Upper lobe of right lung (tissue), 1 donor: ENCODE measurements at regions not wholly inside any gene's neighbourhood (a gene's known extent, or its start where the extent isn't known, plus 50 kb on each side); places are given as distances from the start of the nearest gene placed in this dataset.

ENCODE experiments used
- ATAC-seq: fragments of 200-7000 bp; cut with Tn5 transposase; one replicate; pipeline ENCODE4 v1.9.1; 2020; ENCODE audit warnings: mild to moderate bottlenecking, moderate library complexity
- DNase-seq: peaks from one replicate; pipeline ENCODE4 v3.0.0-alpha.2; 2020
- H3K27ac ChIP-seq: fragments of 200-600 bp; one replicate; pipeline ENCODE4 v1.8.0; 2022
- H3K27me3 ChIP-seq: fragments of 200-600 bp; one replicate; pipeline ENCODE4 v1.8.0; 2022; ENCODE audit warnings: mild to moderate bottlenecking
- H3K36me3 ChIP-seq: fragments of 200-600 bp; one replicate; pipeline ENCODE4 v1.8.0; 2022
- H3K4me1 ChIP-seq: fragments of 200-600 bp; one replicate; pipeline ENCODE4 v1.8.0; 2022
- H3K4me3 ChIP-seq: fragments of 200-600 bp; one replicate; pipeline ENCODE4 v1.8.0; 2022; ENCODE audit warnings: mild to moderate bottlenecking
- H3K9me3 ChIP-seq: fragments of 200-600 bp; one replicate; pipeline ENCODE4 v1.8.0; 2022
- CTCF ChIP-seq: fragments of 200-600 bp; IDR thresholded peaks from one replicate; pipeline ENCODE4 v1.8.0; 2022; ENCODE audit warnings: antibody characterized with exemption
- intact Hi-C: fragments of 100-400 bp; cut with DNase I; formaldehyde crosslinking; loops from one replicate; pipeline ENCODE4 v1.11.0; 2022
- donor health status: DM: no; HTN: yes; CAD: no; lungs with severe emphysema.

- Histone ChIP-seq H3K27ac (no peak overlapping the region), H3K9me3 (no peaks in the 10 kb centered on the region), H3K4me3 (no peak overlapping the region), H3K36me3 (no peaks in the 10 kb centered on the region), H3K27me3 (no peaks in the 10 kb centered on the region), H3K4me1 (no peaks in the 10 kb centered on the region)
- intact Hi-C loops: no loop called here
- ATAC-seq (no peak), DNase-seq (no peak)
- TF ChIP-seq CTCF: no peak
Observed at GRCh38 chr9:13878241-13878711, 435.7 kb downstream of the NFIB start.

GRCh38 chr9:13876741-13877140, 437.2 kb downstream of the NFIB start:
- no peaks in the 10 kb centered on the region for H3K27me3 ChIP-seq
- no peak for DNase-seq
- intact Hi-C loops: no loop called here

GRCh38 chr9:13873203-13873602, 440.7 kb downstream of the NFIB start:
- no peak overlapping the region for H3K27ac ChIP-seq
- DNase-seq (no peak), ATAC-seq (no peak)
- intact Hi-C loops: no loop called here
- no peak for TF ChIP-seq CTCF
- H3K36me3 ChIP-seq: no peaks in the 10 kb centered on the region
- no peak overlapping the region for H3K4me3 ChIP-seq
- H3K4me1 ChIP-seq: no peaks in the 10 kb centered on the region
- no peaks in the 10 kb centered on the region for H3K27me3 ChIP-seq
- no peaks in the 10 kb centered on the region for H3K9me3 ChIP-seq

More at GRCh38 chr9:13876741-13877140, 437.2 kb downstream of the NFIB start:
- H3K9me3 ChIP-seq: no peaks in the 10 kb centered on the region
- H3K4me1 ChIP-seq: no peaks in the 10 kb centered on the region
- no peak for ATAC-seq
- H3K27ac ChIP-seq: no peak overlapping the region
- no peaks in the 10 kb centered on the region for H3K36me3 ChIP-seq
- TF ChIP-seq CTCF: no peak
- no peak overlapping the region for H3K4me3 ChIP-seq

- H3K27ac ChIP-seq: no peak overlapping the region
- no peaks in the 10 kb centered on the region for H3K27me3 ChIP-seq
- intact Hi-C loops: no loop called here
- ATAC-seq (no peak), DNase-seq (no peak)
- H3K9me3 ChIP-seq: no peaks in the 10 kb centered on the region
- no peak overlapping the region for H3K4me3 ChIP-seq
- TF ChIP-seq CTCF: no peak
- H3K4me1 ChIP-seq: peaks cover 8% of the 10 kb centered on the region
- no peaks in the 10 kb centered on the region for H3K36me3 ChIP-seq
Observed at GRCh38 chr9:13868336-13868735, 445.6 kb downstream of the NFIB start.

- Histone ChIP-seq H3K36me3 (no peaks in the 10 kb centered on the region), H3K27ac (no peak overlapping the region), H3K4me1 (peaks cover 12% of the 10 kb centered on the region), H3K27me3 (no peaks in the 10 kb centered on the region), H3K9me3 (no peaks in the 10 kb centered on the region), H3K4me3 (no peak overlapping the region)
- intact Hi-C loops: no loop called here
- DNase-seq: no peak
- no peak for ATAC-seq
- no peak for TF ChIP-seq CTCF
Observed at GRCh38 chr9:13865869-13866268, 448.1 kb downstream of the NFIB start.

GRCh38 chr9:13863112-13863511, 450.8 kb downstream of the NFIB start:
- Histone ChIP-seq H3K4me1 (peaks cover 12% of the 10 kb centered on the region), H3K27ac (no peak overlapping the region), H3K36me3 (no peaks in the 10 kb centered on the region), H3K27me3 (no peaks in the 10 kb centered on the region), H3K4me3 (no peak overlapping the region), H3K9me3 (no peaks in the 10 kb centered on the region)
- intact Hi-C loops: no loop called here
- peak; percentile 67 for ATAC-seq
- no peak for TF ChIP-seq CTCF
- DNase-seq: no peak
